Lung (tissue), 11 donors: ENCODE measurements at regions not wholly inside any gene's neighbourhood (a gene's known extent, or its start where the extent isn't known, plus 50 kb on each side); places are given as distances from the start of the nearest gene placed in this dataset.

Source experiments
- ATAC-seq: fragments of 200-7000 bp; cut with Tn5 transposase; one replicate; pipeline ENCODE4 v1.9.1; 2020; ENCODE audit warnings: moderate number of reproducible peaks; ENCODE audit not compliant: insufficient read depth, low FRiP score
- DNase-seq, 3 donors: peaks; one replicate each; pipeline ENCODE4 v3.0.0-alpha.2; 2013 to 2017
- H3K27ac ChIP-seq, 2 donors: one replicate each; pipeline ENCODE4 v1.5.1; 2013; ENCODE audit warnings: mild to moderate bottlenecking in 2 of 2, moderate library complexity in 2 of 2, control low read depth in 1 of 2, inconsistent platforms in 1 of 2, low read depth in 1 of 2, low read length in 1 of 2
- H3K27me3 ChIP-seq, 3 donors: one replicate each; pipeline ENCODE4 v1.5.1; 2013; ENCODE audit warnings: low read length in 2 of 3; ENCODE audit not compliant: control insufficient read depth in 3 of 3, insufficient read depth in 3 of 3
- H3K36me3 ChIP-seq, 4 donors: one replicate each; pipeline ENCODE4 v1.5.1; 2013; ENCODE audit warnings: low read length in 4 of 4, mild to moderate bottlenecking in 1 of 4, moderate library complexity in 1 of 4; ENCODE audit not compliant: control insufficient read depth in 4 of 4, insufficient read depth in 4 of 4
- H3K4me1 ChIP-seq, 5 donors: one replicate each; pipeline ENCODE4 v1.5.1; 2013; ENCODE audit warnings: low read length in 5 of 5, mild to moderate bottlenecking in 2 of 5, moderate library complexity in 1 of 5; ENCODE audit not compliant: control insufficient read depth in 5 of 5, insufficient read depth in 5 of 5
- H3K4me3 ChIP-seq: one replicate; pipeline ENCODE4 v1.5.1; 2013; ENCODE audit warnings: mild to moderate bottlenecking, control low read depth, moderate library complexity
- H3K9ac ChIP-seq, 2 donors: one replicate each; pipeline ENCODE4 v1.5.1; 2013; ENCODE audit warnings: low read length in 2 of 2, control low read depth in 1 of 2; ENCODE audit not compliant: insufficient read depth in 1 of 2
- H3K9me3 ChIP-seq, 4 donors: one replicate each; pipeline ENCODE4 v1.5.1; 2013; ENCODE audit warnings: low read length in 3 of 4, mild to moderate bottlenecking in 1 of 4, moderate library complexity in 1 of 4; ENCODE audit not compliant: control insufficient read depth in 4 of 4, insufficient read depth in 3 of 4
- CTCF ChIP-seq: IDR thresholded peaks from 2 replicates; pipeline ENCODE4 v1.5.1; 2012; ENCODE audit warnings: mild to moderate bottlenecking; ENCODE audit errors: control extremely low read depth, extremely low read depth
- WGBS, 2 donors: extraction: QIAGEN DNeasy Blood & Tissue Kit; methylation state at CpG; one replicate each; pipeline ENCODE4 v1.1.7; 2013; 5-methylcytosine and 5-hydroxymethylcytosine counted together
- donor health status: control.
- donor health status: control.
- donor health status: Bipolar disorder and iron deficiency.
- donor health status: healthy.
- donor health status: DM: yes; HTN: yes; CAD: no.

- 94 to 96% methylated on average over 6 of the region's 6 CpGs for WGBS, 2 donors
- no peak overlapping the region for H3K27ac ChIP-seq
Observed at GRCh38 chr1:90236493-90236892, 241.6 kb downstream of the ZNF326 start.

GRCh38 chr1:90223401-90223800, 228.5 kb downstream of the ZNF326 start:
- Histone ChIP-seq H3K36me3 (no peaks in the 10 kb centered on the region), H3K27me3 (no peaks in the 10 kb centered on the region), H3K4me3 (no peak overlapping the region), H3K4me1 (peaks cover 0 to 6% (median 0%) of the 10 kb centered on the region in 5 donors), H3K9ac (no peak overlapping the region), H3K27ac (no peak overlapping the region), H3K9me3 (peaks cover 0 to 5% (median 2%) of the 10 kb centered on the region in 4 donors)
- no peak for TF ChIP-seq CTCF
- DNase-seq (no peak), ATAC-seq (no peak)

More at GRCh38 chr1:90236493-90236892, 241.6 kb downstream of the ZNF326 start:
- Histone ChIP-seq H3K4me3 (no peak overlapping the region), H3K9ac (no peak overlapping the region), H3K27me3 (peaks cover 0 to 2% (median 0%) of the 10 kb centered on the region in 3 donors), H3K36me3 (no peaks in the 10 kb centered on the region), H3K9me3 (no peaks in the 10 kb centered on the region), H3K4me1 (no peaks in the 10 kb centered on the region)
- no peak for TF ChIP-seq CTCF
- DNase-seq (no peak), ATAC-seq (no peak)

GRCh38 chr1:90220941-90221693, 226.2 kb downstream of the ZNF326 start:
- Histone ChIP-seq H3K9me3 (peaks cover 0 to 5% (median under 1%) of the 10 kb centered on the region in 4 donors), H3K36me3 (no peaks in the 10 kb centered on the region), H3K4me3 (no peak overlapping the region), H3K27me3 (no peaks in the 10 kb centered on the region), H3K27ac (no peak overlapping the region), H3K9ac (no peak overlapping the region), H3K4me1 (peaks cover 0 to 6% (median 0%) of the 10 kb centered on the region in 5 donors)
- ATAC-seq (no peak), DNase-seq (peak in 1 of 3 donors; percentile 22)
- TF ChIP-seq CTCF = no peak
- 69 to 75% methylated on average over 5 of the region's 5 CpGs for WGBS, 2 donors
